C4-2B (cell line): ENCODE measurements at regions not wholly inside any gene's neighbourhood (a gene's known extent, or its start where the extent isn't known, plus 50 kb on each side); places are given as distances from the start of the nearest gene placed in this dataset.

ENCODE experiments used
- CTCF ChIP-seq: fragments of 450-650 bp; conservative IDR thresholded peaks from 2 replicates; pipeline ENCODE4 v1.5.1; 2017; ENCODE audit warnings: mild to moderate bottlenecking
- ZFX ChIP-seq: fragments of 450-650 bp; IDR thresholded peaks from 2 replicates; pipeline ENCODE4 v1.6.1; 2017

- TF ChIP-seq CTCF (no peak), ZFX (no peak)
Measured at GRCh38 chr13:61170856-61171255, 244.8 kb downstream of the PCDH20 start.
